ENCODE measurements at regions not wholly inside any gene's neighbourhood (a gene's known extent, or its start where the extent isn't known, plus 50 kb on each side); places are given as distances from the start of the nearest gene placed in this dataset.

- TF ChIP-seq CTCF (IDR thresholded peaks at IDR 0.05) (no peak), POLR2A (IDR thresholded peaks at IDR 0.05) (no peak)
Observed at GRCh38 chr13:67519356-67519755, 289.2 kb upstream of the PCDH9 start.

Data from lower leg skin (tissue), 3 donors.